Right lobe of liver (tissue), 4 donors: ENCODE measurements at regions not wholly inside any gene's neighbourhood (a gene's known extent, or its start where the extent isn't known, plus 50 kb on each side); places are given as distances from the start of the nearest gene placed in this dataset.

Experiments
- POLR2A ChIP-seq: fragments of 450-650 bp; IDR thresholded peaks from one replicate; pipeline ENCODE4 v1.6.1; 2017; ENCODE audit warnings: antibody characterized with exemption, mild to moderate bottlenecking
- TF ChIP-seq, protein P1 (sequence below), 4 donors: fragments of 200-600 bp in 3 of 4; fragments of 450-650 bp in 1 of 4; IDR thresholded peaks; one replicate each; pipeline versions ENCODE4 v1.5.1 to v1.8.0; 2016 to 2022; ENCODE audit warnings: antibody characterized with exemption in 4 of 4, mild to moderate bottlenecking in 2 of 4
- donor health status: DM: no; HTN: no; CAD: no.
- donor health status: DM: no; HTN: no; CAD: no.
- donor health status: DM: no; HTN: yes; CAD: no.

DNA sequence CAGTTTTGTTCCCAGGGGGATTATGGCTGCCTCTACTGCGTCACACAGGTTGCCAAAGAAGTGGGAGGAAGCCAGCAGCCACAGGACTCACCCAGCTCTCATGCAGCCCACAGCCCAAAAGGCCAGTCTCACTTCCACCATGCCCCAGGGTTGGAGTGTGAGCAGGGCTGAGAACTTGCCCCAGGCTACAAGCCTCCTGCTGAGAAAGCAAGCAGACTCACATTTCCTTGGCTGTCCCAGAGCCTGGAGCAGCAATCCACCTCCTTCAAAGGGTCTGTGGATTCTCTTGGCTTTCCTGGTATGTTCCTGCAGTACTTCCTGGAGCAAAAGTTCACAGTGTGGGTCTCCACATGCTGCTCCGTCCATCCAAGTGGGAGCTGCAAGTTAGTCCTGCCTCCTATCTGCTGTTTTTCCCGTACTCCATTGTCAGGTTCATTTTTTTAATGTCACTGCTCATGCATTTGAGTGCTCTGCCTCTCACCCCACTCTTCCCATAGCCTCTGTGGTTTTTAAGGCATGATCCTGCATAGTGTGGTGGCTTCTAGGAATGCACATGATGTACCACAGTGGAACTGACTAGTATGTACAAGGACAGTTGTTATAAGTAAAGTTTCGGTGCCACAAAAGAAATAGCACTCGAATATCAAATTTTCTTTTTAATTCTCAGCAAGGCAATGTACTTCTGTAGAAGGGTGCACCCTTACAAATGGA is 56.2 kb upstream of the ARHGEF7 start:
- no peak for TF ChIP-seq POLR2A
- TF ChIP-seq, protein P1, sequence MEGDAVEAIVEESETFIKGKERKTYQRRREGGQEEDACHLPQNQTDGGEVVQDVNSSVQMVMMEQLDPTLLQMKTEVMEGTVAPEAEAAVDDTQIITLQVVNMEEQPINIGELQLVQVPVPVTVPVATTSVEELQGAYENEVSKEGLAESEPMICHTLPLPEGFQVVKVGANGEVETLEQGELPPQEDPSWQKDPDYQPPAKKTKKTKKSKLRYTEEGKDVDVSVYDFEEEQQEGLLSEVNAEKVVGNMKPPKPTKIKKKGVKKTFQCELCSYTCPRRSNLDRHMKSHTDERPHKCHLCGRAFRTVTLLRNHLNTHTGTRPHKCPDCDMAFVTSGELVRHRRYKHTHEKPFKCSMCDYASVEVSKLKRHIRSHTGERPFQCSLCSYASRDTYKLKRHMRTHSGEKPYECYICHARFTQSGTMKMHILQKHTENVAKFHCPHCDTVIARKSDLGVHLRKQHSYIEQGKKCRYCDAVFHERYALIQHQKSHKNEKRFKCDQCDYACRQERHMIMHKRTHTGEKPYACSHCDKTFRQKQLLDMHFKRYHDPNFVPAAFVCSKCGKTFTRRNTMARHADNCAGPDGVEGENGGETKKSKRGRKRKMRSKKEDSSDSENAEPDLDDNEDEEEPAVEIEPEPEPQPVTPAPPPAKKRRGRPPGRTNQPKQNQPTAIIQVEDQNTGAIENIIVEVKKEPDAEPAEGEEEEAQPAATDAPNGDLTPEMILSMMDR (IDR thresholded peaks at IDR 0.05) = no peak
